WTC11 (cell line): ENCODE measurements at regions not wholly inside any gene's neighbourhood (a gene's known extent, or its start where the extent isn't known, plus 50 kb on each side); places are given as distances from the start of the nearest gene placed in this dataset.
A peak's percentile ranks its signal among the peaks of the same experiment; 100 is the strongest.

Experiments used
- ATAC-seq: fragments of 200-7000 bp; cut with Tn5 transposase; 2 replicates; pipeline ENCODE4 v1.10.0; 2021; ENCODE audit warnings: mild to moderate bottlenecking, moderate library complexity
- CTCF ChIA-PET: fragments of 300-600 bp; sonication (Branson Sonifier 250); formaldehyde crosslinking; loops from one replicate; lab custom pipeline; 2021; ENCODE audit warnings: antibody characterized with exemption; lab: Charles Lee
- POLR2A ChIA-PET: fragments of 350-600 bp; sonication (Branson Sonifier 250); formaldehyde crosslinking; loops from one replicate; lab custom pipeline; 2021; ENCODE audit warnings: antibody characterized with exemption; lab: Charles Lee
- DNase-seq: peaks from one replicate; pipeline ENCODE4 v3.0.0; 2021; ENCODE audit warnings: low spot score
- H3K27ac Mint-ChIP-seq: 2 replicates; pipeline ENCODE4 v1.8.0; 2021; ENCODE audit warnings: mixed read lengths
- H3K27me3 Mint-ChIP-seq: 2 replicates; pipeline ENCODE4 v1.8.0; 2021; ENCODE audit warnings: low read depth, mild to moderate bottlenecking, moderate library complexity, mixed read lengths
- H3K36me3 Mint-ChIP-seq: 2 replicates; pipeline ENCODE4 v1.8.0; 2021; ENCODE audit warnings: mixed read lengths
- H3K4me1 Mint-ChIP-seq: 2 replicates; pipeline ENCODE4 v1.8.0; 2022; ENCODE audit warnings: mixed read lengths
- H3K4me3 Mint-ChIP-seq: 2 replicates; pipeline ENCODE4 v1.8.0; 2021; ENCODE audit warnings: mild to moderate bottlenecking, moderate library complexity, mixed read lengths
- H3K9me3 Mint-ChIP-seq: 2 replicates; pipeline ENCODE4 v1.8.0; 2021; ENCODE audit warnings: mixed read lengths
- ATF2 ChIP-seq: sonication (generic); formaldehyde crosslinking; IDR thresholded peaks from 2 replicates; pipeline ENCODE4 v1.8.1; 2022; ENCODE audit warnings: low read depth, missing genetic modification reagents, borderline replicate concordance
- CTCF ChIP-seq: fragments of 200-600 bp; IDR thresholded peaks from 2 replicates; pipeline ENCODE4 v1.8.0; 2022; ENCODE audit warnings: antibody characterized with exemption
- ETV6 ChIP-seq: sonication (generic); formaldehyde crosslinking; IDR thresholded peaks from 2 replicates; pipeline ENCODE4 v1.8.1; 2022; ENCODE audit warnings: mild to moderate bottlenecking, missing genetic modification reagents
- FOXJ3 ChIP-seq: sonication (generic); formaldehyde crosslinking; IDR thresholded peaks from 2 replicates; pipeline ENCODE4 v1.9.0; 2021; ENCODE audit warnings: missing genetic modification reagents, mild to moderate bottlenecking, borderline replicate concordance
- GABPB1 ChIP-seq: sonication (generic); formaldehyde crosslinking; IDR thresholded peaks from 2 replicates; pipeline ENCODE4 v1.8.1; 2023; ENCODE audit warnings: mild to moderate bottlenecking, missing genetic modification reagents
- GTF2I ChIP-seq: fragments of 250-450 bp; sonication (Bioruptor Pico); conservative IDR thresholded peaks from 2 replicates; pipeline ENCODE4 v1.4.0; 2021; ENCODE audit warnings: mild to moderate bottlenecking
- IRF1 ChIP-seq: sonication (generic); formaldehyde crosslinking; IDR thresholded peaks from 2 replicates; pipeline ENCODE4 v1.8.0; 2023; ENCODE audit warnings: missing genetic modification reagents
- PRDM15 ChIP-seq: sonication (generic); formaldehyde crosslinking; IDR thresholded peaks from 2 replicates; pipeline ENCODE4 v1.8.0; 2022; ENCODE audit warnings: missing genetic modification reagents
- TP53 ChIP-seq: sonication (generic); formaldehyde crosslinking; IDR thresholded peaks from 2 replicates; pipeline ENCODE4 v1.8.1; 2023; ENCODE audit warnings: mild to moderate bottlenecking, missing genetic modification reagents
- ZBTB43 ChIP-seq: sonication (generic); formaldehyde crosslinking; IDR thresholded peaks from 2 replicates; pipeline ENCODE4 v1.8.1; 2023; ENCODE audit warnings: mild to moderate bottlenecking, missing genetic modification reagents
- ZNF263 ChIP-seq: sonication (generic); formaldehyde crosslinking; IDR thresholded peaks from 2 replicates; pipeline ENCODE4 v1.8.1; 2022; ENCODE audit warnings: low read depth, mild to moderate bottlenecking, moderate library complexity, missing genetic modification reagents
- ZNF281 ChIP-seq: sonication (generic); formaldehyde crosslinking; IDR thresholded peaks from 2 replicates; pipeline ENCODE4 v1.8.0; 2023; ENCODE audit warnings: mild to moderate bottlenecking, missing genetic modification reagents
- ZNF396 ChIP-seq: fragments of 250-450 bp; sonication (Bioruptor Pico); IDR thresholded peaks from 2 replicates; pipeline ENCODE4 v1.8.0; 2021; ENCODE audit warnings: mild to moderate bottlenecking, moderate library complexity, borderline replicate concordance
- ZNF671 ChIP-seq: fragments of 250-450 bp; sonication (Bioruptor Pico); IDR thresholded peaks from 2 replicates; pipeline ENCODE4 v1.8.0; 2021; ENCODE audit warnings: mild to moderate bottlenecking

GRCh38 chr6:21377356-21377755, 216.2 kb upstream of the SOX4 start (continued):
- TF ChIP-seq CTCF (no peak), ZNF281 (CRISPR knock-in tag) (no peak), ZNF671 (CRISPR knock-in tag) (no peak), ZNF263 (CRISPR knock-in tag) (no peak), ATF2 (CRISPR knock-in tag) (no peak), FOXJ3 (CRISPR knock-in tag) (no peak), ZBTB43 (CRISPR knock-in tag) (no peak)

- H3K4me1 Mint-ChIP-seq: peaks cover 8% of the 10 kb centered on the region
- no peak overlapping the region for H3K27ac Mint-ChIP-seq
- peaks cover 5% of the 10 kb centered on the region for H3K9me3 Mint-ChIP-seq
- DNase-seq (no peak), ATAC-seq (no peak)
- H3K4me3 Mint-ChIP-seq: no peak overlapping the region
- POLR2A ChIA-PET: no interaction called here
- TF ChIP-seq GTF2I (no peak), GABPB1 (CRISPR knock-in tag) (peak; percentile 99)
- CTCF ChIA-PET: no interaction called here
- no peaks in the 10 kb centered on the region for H3K27me3 Mint-ChIP-seq
- H3K36me3 Mint-ChIP-seq: no peaks in the 10 kb centered on the region
Measured at GRCh38 chr6:21381331-21381963, 212.1 kb upstream of the SOX4 start.

- ATAC-seq (no peak), DNase-seq (no peak)
- Mint-ChIP-seq H3K4me3 (no peak overlapping the region), H3K27ac (no peak overlapping the region), H3K4me1 (peaks cover 8% of the 10 kb centered on the region), H3K36me3 (no peaks in the 10 kb centered on the region), H3K27me3 (no peaks in the 10 kb centered on the region), H3K9me3 (peaks cover 5% of the 10 kb centered on the region)
- CTCF ChIA-PET: no interaction called here
- TF ChIP-seq GABPB1 (CRISPR knock-in tag): no peak
- no peak for TF ChIP-seq ZNF396
- no peak for TF ChIP-seq IRF1 (CRISPR knock-in tag)
- no peak for TF ChIP-seq PRDM15 (CRISPR knock-in tag)
- TF ChIP-seq ETV6 (CRISPR knock-in tag): no peak
- no peak for TF ChIP-seq TP53 (CRISPR knock-in tag)
- POLR2A ChIA-PET: interaction anchor here (0.5 to 0.6 kb wide), 2 partner anchors 63 to 980 kb away, joined by 3 to 4 read pairs; no protein-coding TSS in a partner anchor
Measured at GRCh38 chr6:21382821-21383449, 210.6 kb upstream of the SOX4 start.
